ENCODE measurements at regions not wholly inside any gene's neighbourhood (a gene's known extent, or its start where the extent isn't known, plus 50 kb on each side); places are given as distances from the start of the nearest gene placed in this dataset.

- Histone ChIP-seq H3K4me2 (ENCODE audit: low read length) (no peak overlapping the region), H3K4me3 (ENCODE audit: low read depth, low read length, poor library complexity, severe bottlenecking) (no peak overlapping the region), H3K79me2 (ENCODE audit: insufficient read depth, low read length) (no peaks in the 10 kb centered on the region), H3K9ac (ENCODE audit: low read length) (no peak overlapping the region), H4K20me1 (ENCODE audit: insufficient read depth, low read length) (no peaks in the 10 kb centered on the region), H2AFZ (ENCODE audit: low read length) (no peak overlapping the region), H3K9me2 (ENCODE audit: low read depth, low read length) (no peaks in the 10 kb centered on the region), H3K27me3 (ENCODE audit: insufficient read depth, low read length) (no peaks in the 10 kb centered on the region), H3K36me3 (ENCODE audit: insufficient read depth, low read length) (no peaks in the 10 kb centered on the region), H3F3A (ENCODE audit: insufficient read depth, low read length) (no peaks in the 10 kb centered on the region), H3K9me3 (ENCODE audit: low read length) (no peaks in the 10 kb centered on the region), H3K27ac (ENCODE audit: low read depth, low read length, poor library complexity, severe bottlenecking) (no peak overlapping the region), H3K4me1 (ENCODE audit: insufficient read depth, low read length, severe bottlenecking) (no peaks in the 10 kb centered on the region)
- no peak for TF ChIP-seq CTCF (IDR thresholded peaks at IDR 0.05; ENCODE audit: low read length)
- no peak for TF ChIP-seq EZH2 (IDR thresholded peaks at IDR 0.05; ENCODE audit: borderline replicate concordance, low read length)
Measured at GRCh38 chr11:116101902-116102301, 597.7 kb upstream of the CADM1 start.

GRCh38 chr11:116100016-116100415, 595.8 kb upstream of the CADM1 start:
- no peak overlapping the region for H3K27ac ChIP-seq (ENCODE audit: low read depth, low read length, poor library complexity, severe bottlenecking)
- no peaks in the 10 kb centered on the region for H3F3A ChIP-seq (ENCODE audit: insufficient read depth, low read length)
- no peak overlapping the region for H2AFZ ChIP-seq (ENCODE audit: low read length)
- H3K4me1 ChIP-seq (ENCODE audit: insufficient read depth, low read length, severe bottlenecking) = no peaks in the 10 kb centered on the region
- TF ChIP-seq EZH2 (IDR thresholded peaks at IDR 0.05; ENCODE audit: borderline replicate concordance, low read length) = no peak
- no peak for TF ChIP-seq CTCF (IDR thresholded peaks at IDR 0.05; ENCODE audit: low read length)
- H3K36me3 ChIP-seq (ENCODE audit: insufficient read depth, low read length) = no peaks in the 10 kb centered on the region
- H3K9me3 ChIP-seq (ENCODE audit: low read length) = no peaks in the 10 kb centered on the region
- H3K79me2 ChIP-seq (ENCODE audit: insufficient read depth, low read length) = no peaks in the 10 kb centered on the region
- H3K27me3 ChIP-seq (ENCODE audit: insufficient read depth, low read length) = no peaks in the 10 kb centered on the region
- H4K20me1 ChIP-seq (ENCODE audit: insufficient read depth, low read length) = no peaks in the 10 kb centered on the region
- no peak overlapping the region for H3K4me3 ChIP-seq (ENCODE audit: low read depth, low read length, poor library complexity, severe bottlenecking)
- H3K9me2 ChIP-seq (ENCODE audit: low read depth, low read length) = no peaks in the 10 kb centered on the region
- no peak overlapping the region for H3K4me2 ChIP-seq (ENCODE audit: low read length)
- no peak overlapping the region for H3K9ac ChIP-seq (ENCODE audit: low read length)

GRCh38 chr11:116099541-116099940, 595.3 kb upstream of the CADM1 start:
- Histone ChIP-seq H3F3A (ENCODE audit: insufficient read depth, low read length) (no peaks in the 10 kb centered on the region), H3K27me3 (ENCODE audit: insufficient read depth, low read length) (no peaks in the 10 kb centered on the region), H4K20me1 (ENCODE audit: insufficient read depth, low read length) (no peaks in the 10 kb centered on the region), H3K36me3 (ENCODE audit: insufficient read depth, low read length) (no peaks in the 10 kb centered on the region), H3K4me2 (ENCODE audit: low read length) (no peak overlapping the region), H3K9ac (ENCODE audit: low read length) (no peak overlapping the region), H3K27ac (ENCODE audit: low read depth, low read length, poor library complexity, severe bottlenecking) (no peak overlapping the region), H2AFZ (ENCODE audit: low read length) (no peak overlapping the region), H3K79me2 (ENCODE audit: insufficient read depth, low read length) (no peaks in the 10 kb centered on the region), H3K4me1 (ENCODE audit: insufficient read depth, low read length, severe bottlenecking) (no peaks in the 10 kb centered on the region), H3K4me3 (ENCODE audit: low read depth, low read length, poor library complexity, severe bottlenecking) (no peak overlapping the region), H3K9me3 (ENCODE audit: low read length) (no peaks in the 10 kb centered on the region), H3K9me2 (ENCODE audit: low read depth, low read length) (no peaks in the 10 kb centered on the region)
- no peak for TF ChIP-seq CTCF (IDR thresholded peaks at IDR 0.05; ENCODE audit: low read length)
- TF ChIP-seq EZH2 (IDR thresholded peaks at IDR 0.05; ENCODE audit: borderline replicate concordance, low read length) = no peak

Measured in OCI-LY1 (cell line).